Smooth muscle cell (in vitro differentiated cells): ENCODE measurements at regions not wholly inside any gene's neighbourhood (a gene's known extent, or its start where the extent isn't known, plus 50 kb on each side); places are given as distances from the start of the nearest gene placed in this dataset.

Source experiments
- DNase-seq: peaks from one replicate; lab custom pipeline; 2025; ENCODE audit not compliant: unreplicated experiment; lab: John Stamatoyannopoulos, UW
- H2AFZ ChIP-seq: fragments of 200-600 bp; sonication (generic); 2 replicates; pipeline ENCODE4 v1.6.0; 2016; ENCODE audit warnings: antibody characterized with exemption, low read depth, mild to moderate bottlenecking
- H3F3A ChIP-seq: fragments of 200-600 bp; sonication (generic); 2 replicates; pipeline ENCODE4 v1.6.0; 2017; ENCODE audit warnings: antibody characterized with exemption, low read depth
- H3K27ac ChIP-seq: fragments of 200-600 bp; sonication (generic); 2 replicates; pipeline ENCODE4 v1.5.1; 2016; ENCODE audit warnings: low read depth, mild to moderate bottlenecking
- H3K27me3 ChIP-seq: fragments of 200-600 bp; sonication (generic); 2 replicates; pipeline ENCODE4 v1.6.1; 2016; ENCODE audit warnings: low read depth, mild to moderate bottlenecking
- H3K36me3 ChIP-seq: fragments of 200-600 bp; sonication (generic); 2 replicates; pipeline ENCODE4 v1.5.1; 2016; ENCODE audit warnings: low read depth
- H3K4me1 ChIP-seq: fragments of 200-600 bp; sonication (generic); 2 replicates; pipeline ENCODE4 v1.5.1; 2016; ENCODE audit warnings: low read depth
- H3K4me2 ChIP-seq: fragments of 200-600 bp; sonication (generic); 2 replicates; pipeline ENCODE4 v1.6.0; 2016; ENCODE audit warnings: mild to moderate bottlenecking
- H3K4me3 ChIP-seq: fragments of 200-600 bp; sonication (generic); 2 replicates; pipeline ENCODE4 v1.5.1; 2016; ENCODE audit warnings: mild to moderate bottlenecking
- H3K79me2 ChIP-seq: fragments of 200-600 bp; sonication (generic); 2 replicates; pipeline ENCODE4 v1.6.0; 2016; ENCODE audit warnings: low read depth, mild to moderate bottlenecking
- H3K9ac ChIP-seq: fragments of 200-600 bp; sonication (generic); 2 replicates; pipeline ENCODE4 v1.6.0; 2016; ENCODE audit warnings: low read depth
- H3K9me3 ChIP-seq: fragments of 200-600 bp; sonication (generic); replicated peaks from 2 replicates; pipeline ENCODE4 v1.5.1; 2016; ENCODE audit warnings: low read depth
- H4K20me1 ChIP-seq: fragments of 200-600 bp; sonication (generic); 2 replicates; pipeline ENCODE4 v1.6.0; 2016; ENCODE audit warnings: low read depth
- CTCF ChIP-seq: fragments of 200-600 bp; sonication (generic); IDR thresholded peaks from 2 replicates; pipeline ENCODE4 v1.5.1; 2017; ENCODE audit warnings: borderline replicate concordance, mild to moderate bottlenecking, antibody characterized with exemption; ENCODE audit not compliant: insufficient read depth, poor library complexity, severe bottlenecking
- WGBS: methylation state at CpG from one replicate; pipeline ENCODE4 v1.1.7; 2016; ENCODE audit warnings: low lambda C conversion rate; 5-methylcytosine and 5-hydroxymethylcytosine counted together

GRCh38 chr4:157587681-157588423 lies 367.3 kb downstream of the GRIA2 start:
- H3K27me3 ChIP-seq = no peaks in the 10 kb centered on the region
- no peaks in the 10 kb centered on the region for H3K4me1 ChIP-seq
- no peak overlapping the region for H3K9ac ChIP-seq
- H3K4me3 ChIP-seq = no peak overlapping the region
- no peak for DNase-seq
- WGBS = 91% methylated on average over 5 of the region's 5 CpGs
- H3K4me2 ChIP-seq = no peak overlapping the region
- H3K9me3 ChIP-seq = no peaks in the 10 kb centered on the region
- no peak overlapping the region for H3K27ac ChIP-seq
- no peaks in the 10 kb centered on the region for H3F3A ChIP-seq
- no peaks in the 10 kb centered on the region for H3K36me3 ChIP-seq
- H4K20me1 ChIP-seq = no peaks in the 10 kb centered on the region
- no peak for TF ChIP-seq CTCF
- H3K79me2 ChIP-seq = no peaks in the 10 kb centered on the region
- H2AFZ ChIP-seq = no peak overlapping the region

GRCh38 chr4:157582141-157582540 lies 361.6 kb downstream of the GRIA2 start:
- H3K79me2 ChIP-seq = no peaks in the 10 kb centered on the region
- H3K27ac ChIP-seq = no peak overlapping the region
- WGBS = 58% methylated on average over 2 of the region's 2 CpGs
- no peak for DNase-seq
- H3K27me3 ChIP-seq = no peaks in the 10 kb centered on the region
- H3F3A ChIP-seq = no peaks in the 10 kb centered on the region
- H3K4me1 ChIP-seq = no peaks in the 10 kb centered on the region
- H3K9ac ChIP-seq = no peak overlapping the region
- H3K4me3 ChIP-seq = no peak overlapping the region
- H3K36me3 ChIP-seq = no peaks in the 10 kb centered on the region
- H4K20me1 ChIP-seq = no peaks in the 10 kb centered on the region
- no peak for TF ChIP-seq CTCF
- no peak overlapping the region for H2AFZ ChIP-seq
- no peaks in the 10 kb centered on the region for H3K9me3 ChIP-seq
- H3K4me2 ChIP-seq = no peak overlapping the region

GRCh38 chr4:157576671-157577217 lies 356.2 kb downstream of the GRIA2 start:
- TF ChIP-seq CTCF = no peak
- H3K79me2 ChIP-seq = no peaks in the 10 kb centered on the region
- no peak overlapping the region for H2AFZ ChIP-seq
- no peaks in the 10 kb centered on the region for H4K20me1 ChIP-seq
- H3K27me3 ChIP-seq = no peaks in the 10 kb centered on the region
- no peaks in the 10 kb centered on the region for H3K4me1 ChIP-seq
- no peak overlapping the region for H3K9ac ChIP-seq
- H3K27ac ChIP-seq = no peak overlapping the region
- no peaks in the 10 kb centered on the region for H3K36me3 ChIP-seq
- H3F3A ChIP-seq = no peaks in the 10 kb centered on the region
- DNase-seq = no peak
- no peak overlapping the region for H3K4me3 ChIP-seq
- H3K4me2 ChIP-seq = no peak overlapping the region
- H3K9me3 ChIP-seq = no peaks in the 10 kb centered on the region
- 75% methylated on average over 4 of the region's 4 CpGs for WGBS

- no peak overlapping the region for H3K9ac ChIP-seq
- WGBS = 94% methylated on average over 8 of the region's 8 CpGs
- no peaks in the 10 kb centered on the region for H3F3A ChIP-seq
- no peaks in the 10 kb centered on the region for H4K20me1 ChIP-seq
- H3K9me3 ChIP-seq = no peaks in the 10 kb centered on the region
- no peak overlapping the region for H3K27ac ChIP-seq
- DNase-seq = no peak
- H3K4me1 ChIP-seq = no peaks in the 10 kb centered on the region
- H3K79me2 ChIP-seq = no peaks in the 10 kb centered on the region
- H3K27me3 ChIP-seq = no peaks in the 10 kb centered on the region
- TF ChIP-seq CTCF = no peak
- no peak overlapping the region for H3K4me3 ChIP-seq
- H3K36me3 ChIP-seq = no peaks in the 10 kb centered on the region
- no peak overlapping the region for H2AFZ ChIP-seq
- H3K4me2 ChIP-seq = no peak overlapping the region
Observed at GRCh38 chr4:157575339-157575738, 354.8 kb downstream of the GRIA2 start.
